IgD-negative memory B cell (primary cell): ENCODE measurements at regions not wholly inside any gene's neighbourhood (a gene's known extent, or its start where the extent isn't known, plus 50 kb on each side); places are given as distances from the start of the nearest gene placed in this dataset.
"Not testable (repeated sequence)": the region's sequence is repeated elsewhere in the genome, so short reads cannot be mapped to it uniquely, and the experiment has no call there.

Experiments
- H3K27ac Mint-ChIP-seq, 3 donors: one replicate each; pipeline ENCODE4 v1.8.0; 2020 to 2022; ENCODE audit warnings: mild to moderate bottlenecking in 3 of 3, mixed read lengths in 3 of 3, moderate library complexity in 1 of 3
- H3K27me3 Mint-ChIP-seq: one replicate; pipeline ENCODE4 v1.8.0; 2021; ENCODE audit warnings: mixed read lengths
- H3K36me3 Mint-ChIP-seq: one replicate; pipeline ENCODE4 v1.8.0; 2020; ENCODE audit warnings: mild to moderate bottlenecking, mixed read lengths
- H3K4me1 Mint-ChIP-seq, 3 donors: one replicate each; pipeline ENCODE4 v1.8.0; 2020 to 2022; ENCODE audit warnings: mixed read lengths in 3 of 3, mild to moderate bottlenecking in 1 of 3
- H3K4me3 Mint-ChIP-seq, 4 donors: one replicate each; pipeline ENCODE4 v1.8.0; 2020 to 2022; ENCODE audit warnings: mild to moderate bottlenecking in 4 of 4, mixed read lengths in 4 of 4, moderate library complexity in 3 of 4
- H3K9me3 Mint-ChIP-seq, 3 donors: one replicate each; pipeline ENCODE4 v1.8.0; 2020 to 2021; ENCODE audit warnings: mixed read lengths in 3 of 3, mild to moderate bottlenecking in 1 of 3

DNA sequence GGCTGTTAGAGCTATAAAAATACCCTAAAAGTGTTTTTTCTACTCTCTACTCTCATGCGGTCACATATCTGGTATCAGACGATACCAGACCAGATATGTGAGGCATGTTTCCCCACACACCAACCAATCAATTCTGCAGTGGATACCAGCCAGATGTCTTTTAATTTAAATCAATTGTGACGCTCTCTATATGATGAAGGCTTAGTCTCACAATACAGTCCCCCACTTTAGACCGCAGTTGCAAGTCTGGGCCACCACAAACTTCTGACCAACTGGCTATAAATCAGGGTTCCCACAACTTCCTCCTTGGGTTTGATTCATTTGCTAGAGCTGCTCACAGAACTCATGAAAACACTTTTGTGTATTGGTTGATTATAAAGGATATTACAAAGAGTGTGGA lies 586.1 kb upstream of the ZP4 start:
- Mint-ChIP-seq H3K4me1 (no peaks in the 10 kb centered on the region), H3K36me3 (peaks cover 1% of the 10 kb centered on the region), H3K4me3 (no peak overlapping the region), H3K27ac (no peak overlapping the region), H3K27me3 (no peaks in the 10 kb centered on the region), H3K9me3 (peaks cover 2 to 4% (median 4%) of the 10 kb centered on the region in 3 donors)

GRCh38 chr1:238475712-238476111 lies 585.0 kb upstream of the ZP4 start:
- no peak overlapping the region for H3K4me3 Mint-ChIP-seq
- H3K36me3 Mint-ChIP-seq, result peaks cover 1% of the 10 kb centered on the region
- no peaks in the 10 kb centered on the region for H3K4me1 Mint-ChIP-seq
- no peak overlapping the region for H3K27ac Mint-ChIP-seq
- peaks cover 3 to 6% (median 4%) of the 10 kb centered on the region in 3 donors for H3K9me3 Mint-ChIP-seq
- H3K27me3 Mint-ChIP-seq, result no peaks in the 10 kb centered on the region

- Mint-ChIP-seq H3K4me3 (no peak overlapping the region), H3K4me1 (no peaks in the 10 kb centered on the region), H3K9me3 (peaks cover 3 to 6% (median 4%) of the 10 kb centered on the region in 3 donors), H3K27me3 (no peaks in the 10 kb centered on the region), H3K27ac (no peak overlapping the region), H3K36me3 (peaks cover 1% of the 10 kb centered on the region)
These were observed 583.5 kb upstream of the ZP4 start for GRCh38 chr1:238474263-238474662.

GRCh38 chr1:238469146-238469631 lies 578.5 kb upstream of the ZP4 start:
- no peaks in the 10 kb centered on the region for H3K4me1 Mint-ChIP-seq
- H3K27me3 Mint-ChIP-seq, result no peaks in the 10 kb centered on the region
- no peaks in the 10 kb centered on the region for H3K36me3 Mint-ChIP-seq
- H3K27ac Mint-ChIP-seq, result no peak overlapping the region
- peaks cover 0 to 15% (median 10%) of the 10 kb centered on the region in 3 donors for H3K9me3 Mint-ChIP-seq
- H3K4me3 Mint-ChIP-seq, result no peak overlapping the region

DNA sequence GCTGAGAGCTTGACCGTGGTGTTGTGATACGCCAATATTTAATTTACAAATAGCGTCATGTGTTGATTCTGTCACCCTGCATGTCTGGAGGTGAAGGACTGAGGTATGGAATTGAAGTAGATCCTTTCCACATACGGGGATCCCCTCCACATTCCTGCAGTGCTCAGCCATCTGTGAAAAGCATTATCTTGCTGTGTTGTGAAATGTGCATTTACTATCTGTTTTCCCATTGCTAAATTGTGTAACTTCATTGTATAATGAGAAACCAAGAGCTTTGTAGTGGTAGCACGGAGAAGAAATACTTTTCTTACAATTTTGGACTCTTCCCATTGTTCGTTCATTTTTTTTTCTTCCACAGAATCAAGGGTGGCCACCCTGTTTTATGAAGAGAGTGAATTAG lies 577.3 kb upstream of the ZP4 start:
- Mint-ChIP-seq H3K27ac (no peak overlapping the region), H3K9me3 (peaks cover 2 to 21% (median 14%) of the 10 kb centered on the region in 3 donors), H3K27me3 (no peaks in the 10 kb centered on the region), H3K4me3 (no peak overlapping the region), H3K4me1 (no peaks in the 10 kb centered on the region), H3K36me3 (no peaks in the 10 kb centered on the region)

GRCh38 chr1:238466459-238466858 lies 575.7 kb upstream of the ZP4 start:
- no peaks in the 10 kb centered on the region for H3K4me1 Mint-ChIP-seq
- H3K36me3 Mint-ChIP-seq, result no peaks in the 10 kb centered on the region
- no peak overlapping the region for H3K27ac Mint-ChIP-seq
- H3K9me3 Mint-ChIP-seq, result peaks cover 2 to 30% (median 14%) of the 10 kb centered on the region in 3 donors
- H3K4me3 Mint-ChIP-seq, result no peak overlapping the region
- H3K27me3 Mint-ChIP-seq, result no peaks in the 10 kb centered on the region

DNA sequence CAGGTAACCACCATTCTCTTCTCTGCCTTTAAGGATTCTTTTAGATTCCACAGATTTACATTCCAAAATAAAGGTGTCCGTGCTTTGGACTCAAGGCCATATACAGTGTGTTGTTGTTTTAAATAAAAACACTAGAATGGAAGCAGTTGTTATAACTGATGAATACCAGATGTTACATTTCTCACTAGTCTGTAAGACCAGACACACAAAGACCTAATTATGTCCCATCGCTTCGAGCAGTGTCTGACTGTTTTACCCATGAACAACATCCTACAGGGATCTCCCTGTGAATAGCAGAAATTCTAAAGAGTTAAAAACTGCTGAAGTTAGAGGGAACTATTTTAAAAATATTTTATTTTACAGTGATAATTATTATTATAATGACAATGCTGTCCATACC lies 574.7 kb upstream of the ZP4 start:
- Mint-ChIP-seq H3K36me3 (no peaks in the 10 kb centered on the region), H3K27me3 (no peaks in the 10 kb centered on the region), H3K27ac (no peak overlapping the region), H3K4me1 (no peaks in the 10 kb centered on the region), H3K4me3 (peak overlapping the region in 1 of 4 donors; percentile 2), H3K9me3 (peaks cover 2 to 30% (median 10%) of the 10 kb centered on the region in 3 donors)

- H3K9me3 Mint-ChIP-seq, result peaks cover 3 to 12% (median 5%) of the 10 kb centered on the region in 3 donors
- no peak overlapping the region for H3K4me3 Mint-ChIP-seq
- H3K27me3 Mint-ChIP-seq, result no peaks in the 10 kb centered on the region
- H3K36me3 Mint-ChIP-seq, result no peaks in the 10 kb centered on the region
- H3K27ac Mint-ChIP-seq, result no peak overlapping the region
- H3K4me1 Mint-ChIP-seq, result no peaks in the 10 kb centered on the region
These were observed 568.2 kb upstream of the ZP4 start for GRCh38 chr1:238458899-238459298.

DNA sequence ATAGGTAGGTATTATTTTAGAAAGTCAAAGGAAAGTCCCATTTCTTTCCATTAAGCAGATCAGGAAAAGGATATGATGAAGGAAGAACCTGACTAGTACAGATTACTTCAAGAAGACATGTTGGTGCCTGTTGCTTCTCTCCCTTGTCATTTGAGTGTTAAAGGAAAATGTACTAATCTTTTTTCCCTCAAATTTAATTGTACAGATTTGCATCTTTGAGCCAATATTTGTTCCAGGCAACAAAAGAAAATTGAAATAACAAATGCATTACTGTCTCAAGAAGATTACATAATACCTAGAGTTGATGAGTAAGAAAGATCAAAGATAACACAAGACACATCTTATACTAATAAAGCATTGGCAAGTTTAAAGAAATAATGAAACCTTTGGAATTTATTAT lies 566.9 kb upstream of the ZP4 start:
- no peaks in the 10 kb centered on the region for H3K27me3 Mint-ChIP-seq
- H3K9me3 Mint-ChIP-seq, result peaks cover 0 to 6% (median 5%) of the 10 kb centered on the region in 3 donors
- H3K4me1 Mint-ChIP-seq, result no peaks in the 10 kb centered on the region
- no peak overlapping the region for H3K4me3 Mint-ChIP-seq
- H3K27ac Mint-ChIP-seq, result no peak overlapping the region
- H3K36me3 Mint-ChIP-seq, result no peaks in the 10 kb centered on the region

- H3K9me3 Mint-ChIP-seq, result peaks cover 0 to 5% (median 0%) of the 10 kb centered on the region in 3 donors
- H3K27me3 Mint-ChIP-seq, result no peaks in the 10 kb centered on the region
- H3K36me3 Mint-ChIP-seq, result no peaks in the 10 kb centered on the region
- H3K4me3 Mint-ChIP-seq, result no peak overlapping the region
- no peak overlapping the region for H3K27ac Mint-ChIP-seq
- no peaks in the 10 kb centered on the region for H3K4me1 Mint-ChIP-seq
These were observed 561.1 kb upstream of the ZP4 start for GRCh38 chr1:238451781-238452310.

DNA sequence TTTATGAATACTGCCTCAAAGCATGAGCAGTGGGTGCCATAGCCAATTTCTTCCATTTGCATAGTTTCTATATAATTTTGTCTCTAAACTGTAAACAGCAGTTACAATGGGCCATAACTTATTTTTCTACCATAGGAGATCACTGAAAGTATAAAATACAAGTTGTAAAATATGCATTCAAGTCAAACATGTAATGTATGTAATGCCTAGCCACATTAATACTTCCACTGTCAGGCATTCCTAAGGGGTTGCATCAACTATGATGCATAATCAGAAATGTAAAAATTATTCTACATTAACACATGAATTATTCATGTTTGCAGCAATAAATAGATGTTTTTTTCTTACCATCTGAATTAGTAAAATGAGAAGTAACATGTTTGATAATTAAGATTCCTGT lies 560.3 kb upstream of the ZP4 start:
- Mint-ChIP-seq H3K4me1 (no peaks in the 10 kb centered on the region), H3K36me3 (no peaks in the 10 kb centered on the region), H3K4me3 (no peak overlapping the region), H3K27ac (no peak overlapping the region), H3K9me3 (peaks cover 0 to 5% (median 3%) of the 10 kb centered on the region in 3 donors), H3K27me3 (no peaks in the 10 kb centered on the region)

GRCh38 chr1:238443687-238444086 lies 553.0 kb upstream of the ZP4 start:
- Mint-ChIP-seq H3K4me3 (no peak overlapping the region), H3K27ac (no peak overlapping the region), H3K36me3 (no peaks in the 10 kb centered on the region), H3K27me3 (no peaks in the 10 kb centered on the region), H3K9me3 (peaks cover 5 to 7% (median 7%) of the 10 kb centered on the region in 3 donors), H3K4me1 (no peaks in the 10 kb centered on the region)

DNA sequence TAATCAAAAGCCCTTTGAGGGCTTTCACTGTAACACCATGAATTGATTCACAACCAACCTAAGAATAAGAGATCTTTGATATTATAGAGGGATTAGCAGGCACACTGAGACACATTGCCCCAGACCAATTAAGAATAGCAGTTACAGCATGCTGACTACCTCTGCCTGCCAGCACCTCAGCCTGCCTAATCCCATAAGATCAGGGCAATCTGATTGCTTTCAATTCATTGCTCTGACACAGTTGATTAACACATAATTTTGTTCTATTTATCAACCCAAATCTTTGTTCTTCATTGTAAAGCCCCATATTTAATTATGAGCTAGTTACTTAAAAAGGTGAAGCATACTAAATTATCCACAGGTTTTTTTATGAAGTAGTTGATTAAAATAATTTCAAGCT lies 548.8 kb upstream of the ZP4 start:
- Mint-ChIP-seq H3K27me3 (no peaks in the 10 kb centered on the region), H3K27ac (no peak overlapping the region), H3K36me3 (no peaks in the 10 kb centered on the region), H3K4me1 (no peaks in the 10 kb centered on the region), H3K4me3 (no peak overlapping the region), H3K9me3 (peaks cover 4 to 11% (median 5%) of the 10 kb centered on the region in 3 donors)

GRCh38 chr1:238438311-238439270 lies 547.9 kb upstream of the ZP4 start:
- Mint-ChIP-seq H3K4me1 (no peaks in the 10 kb centered on the region), H3K36me3 (no peaks in the 10 kb centered on the region), H3K27ac (no peak overlapping the region), H3K4me3 (no peak overlapping the region), H3K9me3 (peaks cover 4 to 12% (median 5%) of the 10 kb centered on the region in 3 donors), H3K27me3 (no peaks in the 10 kb centered on the region)

DNA sequence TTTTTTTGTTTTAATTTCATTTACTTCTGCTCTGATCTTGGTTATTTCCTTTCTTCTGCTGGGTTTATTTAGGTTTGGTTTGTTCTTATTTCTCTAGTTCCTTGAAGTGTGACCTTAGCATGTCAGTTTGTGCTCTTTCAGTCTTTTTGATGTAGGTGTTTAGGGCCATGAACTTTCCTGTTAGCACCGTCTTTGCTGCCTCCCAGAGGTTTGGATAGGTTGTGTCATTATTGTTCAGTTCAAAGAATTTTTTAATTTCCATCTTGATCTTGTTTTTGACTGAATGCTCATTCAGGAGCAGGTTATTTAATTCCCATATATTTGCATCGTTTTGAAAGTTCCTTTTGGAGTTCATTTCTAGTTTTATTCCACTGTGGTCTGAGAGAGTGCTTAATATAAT lies 539.0 kb upstream of the ZP4 start:
- H3K4me1 Mint-ChIP-seq, H3K36me3 Mint-ChIP-seq, H3K27ac Mint-ChIP-seq, H3K9me3 Mint-ChIP-seq, H3K27me3 Mint-ChIP-seq: not testable (repeated sequence)
- peak overlapping the region in 1 of 4 donors; percentile 8 for H3K4me3 Mint-ChIP-seq

DNA sequence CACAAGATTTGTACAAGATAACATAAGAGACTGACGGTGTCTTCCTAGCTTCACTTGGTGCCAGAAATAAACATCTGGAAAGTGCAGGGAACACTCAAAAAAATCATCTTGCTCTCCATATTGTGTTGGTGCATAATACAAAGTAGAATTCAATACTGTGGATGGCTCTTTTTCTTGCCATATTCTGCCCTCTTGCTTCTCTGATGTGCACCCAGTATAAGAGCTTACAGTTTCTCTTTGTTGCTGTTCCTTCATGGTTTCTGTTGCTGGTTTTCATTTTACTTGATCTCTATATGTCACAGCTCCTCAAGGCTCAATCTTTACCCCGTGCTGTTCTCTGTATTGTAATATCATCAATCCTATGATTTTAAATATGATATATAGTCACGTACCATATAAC lies 528.5 kb upstream of the ZP4 start:
- H3K4me3 Mint-ChIP-seq, result no peak overlapping the region
- no peak overlapping the region for H3K27ac Mint-ChIP-seq
- peaks cover 3 to 5% (median 3%) of the 10 kb centered on the region in 3 donors for H3K9me3 Mint-ChIP-seq
- H3K4me1 Mint-ChIP-seq, result no peaks in the 10 kb centered on the region
- H3K27me3 Mint-ChIP-seq, result no peaks in the 10 kb centered on the region
- no peaks in the 10 kb centered on the region for H3K36me3 Mint-ChIP-seq
